ENCODE measurements at regions not wholly inside any gene's neighbourhood (a gene's known extent, or its start where the extent isn't known, plus 50 kb on each side); places are given as distances from the start of the nearest gene placed in this dataset.

- no peak for TF ChIP-seq CTCF (IDR thresholded peaks at IDR 0.05 in 8 of 11, conservative IDR thresholded peaks at IDR 0.05 in 3 of 11)
- no peak for TF ChIP-seq POLR2A (IDR thresholded peaks at IDR 0.05)
- TF ChIP-seq POLR2AphosphoS5 (IDR thresholded peaks at IDR 0.05) = no peak
These were observed 548.5 kb downstream of the DTWD2 start for GRCh38 chr5:118439831-118440230.

Data from spleen (tissue), 7 donors.